DMS 273 (cell line): ENCODE measurements at regions not wholly inside any gene's neighbourhood (a gene's known extent, or its start where the extent isn't known, plus 50 kb on each side); places are given as distances from the start of the nearest gene placed in this dataset.
A peak's percentile ranks its signal among the peaks of the same experiment; 100 is the strongest.

ENCODE experiments used
- DNase-seq: peaks from one replicate; lab custom pipeline; 2025; ENCODE audit not compliant: unreplicated experiment; lab: John Stamatoyannopoulos, UW

GRCh38 chr13:83355041-83355440 lies 527.2 kb downstream of the SLITRK1 start:
- DNase-seq, result no peak

GRCh38 chr13:83352391-83352790 lies 529.9 kb downstream of the SLITRK1 start:
- no peak for DNase-seq

GRCh38 chr13:83350569-83350968 lies 531.7 kb downstream of the SLITRK1 start:
- DNase-seq, result no peak

GRCh38 chr13:83344518-83344917 lies 537.8 kb downstream of the SLITRK1 start:
- no peak for DNase-seq

- DNase-seq, result no peak
Measured at GRCh38 chr13:83340170-83340569, 542.1 kb downstream of the SLITRK1 start.

GRCh38 chr13:83333614-83334388 lies 548.5 kb downstream of the SLITRK1 start:
- DNase-seq, result no peak

- DNase-seq, result no peak
Measured at GRCh38 chr13:83332751-83333150, 549.5 kb downstream of the SLITRK1 start.

GRCh38 chr13:83327091-83327490 lies 555.2 kb downstream of the SLITRK1 start:
- DNase-seq, result no peak

- no peak for DNase-seq
Measured at GRCh38 chr13:83325125-83325853, 557.0 kb downstream of the SLITRK1 start.

GRCh38 chr13:83311886-83312577 lies 570.2 kb downstream of the SLITRK1 start:
- no peak for DNase-seq

GRCh38 chr13:83298617-83299016 lies 583.7 kb downstream of the SLITRK1 start:
- no peak for DNase-seq

GRCh38 chr13:83297586-83298290 lies 584.5 kb downstream of the SLITRK1 start:
- DNase-seq, result no peak

GRCh38 chr13:83295686-83296085 lies 586.6 kb downstream of the SLITRK1 start:
- DNase-seq, result no peak

- no peak for DNase-seq
Measured at GRCh38 chr13:83286737-83287136, 595.5 kb downstream of the SLITRK1 start.

GRCh38 chr13:83281654-83282053 lies 600.6 kb downstream of the SLITRK1 start:
- DNase-seq, result no peak

GRCh38 chr13:83274679-83275078 lies 607.6 kb downstream of the SLITRK1 start:
- DNase-seq, result no peak

- peak; percentile 5 for DNase-seq
Measured at GRCh38 chr13:83272652-83273240, 609.5 kb downstream of the SLITRK1 start.

- DNase-seq, result no peak
Measured at GRCh38 chr13:83272076-83272475, 610.2 kb downstream of the SLITRK1 start.

GRCh38 chr13:83265279-83265678 lies 617.0 kb downstream of the SLITRK1 start:
- DNase-seq, result no peak

GRCh38 chr13:83248751-83249150 lies 633.5 kb downstream of the SLITRK1 start:
- DNase-seq, result no peak

- no peak for DNase-seq
Measured at GRCh38 chr13:83232626-83233025, 649.6 kb downstream of the SLITRK1 start.
